Umbilical cord (tissue), 1 donor: ENCODE measurements at regions not wholly inside any gene's neighbourhood (a gene's known extent, or its start where the extent isn't known, plus 50 kb on each side); places are given as distances from the start of the nearest gene placed in this dataset.

ENCODE experiments used
- DNase-seq: peaks from one replicate; pipeline ENCODE4 v3.0.0-alpha.2; 2015; ENCODE audit warnings: low spot score

DNA sequence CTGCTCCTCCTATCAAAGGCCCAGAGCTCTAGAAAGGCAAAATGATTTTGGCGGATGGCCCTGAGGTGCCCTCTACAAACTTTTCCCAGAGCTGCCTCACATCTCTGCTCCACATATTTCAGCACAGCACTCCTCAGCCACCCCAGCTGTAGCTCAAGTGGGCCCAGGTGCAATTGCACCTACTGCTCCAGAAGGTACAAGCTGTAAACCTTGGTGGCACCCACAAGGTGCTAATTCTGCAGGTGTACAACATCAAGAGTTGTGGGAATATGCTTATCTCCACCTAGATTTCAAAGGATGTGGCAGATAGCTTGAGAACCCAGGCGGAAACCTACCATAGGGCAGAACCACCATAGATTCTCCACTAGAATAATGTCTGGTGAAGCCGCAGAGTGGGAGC, 432.2 kb downstream of the TMEM232 start:
- DNase-seq = no peak

DNA sequence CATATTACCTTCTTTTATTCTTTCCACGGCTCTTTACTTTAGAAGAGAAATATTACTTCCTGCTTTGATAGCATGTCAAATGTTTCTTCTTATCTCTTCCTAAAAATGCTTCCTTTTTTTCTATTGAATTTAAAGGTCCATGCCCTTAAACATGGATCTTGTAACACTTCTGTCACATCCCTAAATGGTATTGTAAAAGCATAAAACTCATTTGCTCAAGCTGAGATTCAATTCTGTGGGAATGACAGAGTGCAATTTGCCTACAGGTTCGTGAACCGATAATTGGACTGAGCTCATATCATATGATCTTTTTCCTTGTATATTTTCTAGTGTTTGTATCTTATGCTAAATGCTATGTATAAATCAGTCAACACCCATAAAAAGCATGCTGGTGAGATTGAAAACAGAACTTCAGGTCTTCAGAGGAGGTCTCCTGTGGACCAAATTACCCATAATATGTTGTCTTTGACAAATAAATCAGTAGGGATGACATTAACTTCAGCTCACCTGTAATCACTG, 429.3 kb downstream of the TMEM232 start:
- no peak for DNase-seq

DNA sequence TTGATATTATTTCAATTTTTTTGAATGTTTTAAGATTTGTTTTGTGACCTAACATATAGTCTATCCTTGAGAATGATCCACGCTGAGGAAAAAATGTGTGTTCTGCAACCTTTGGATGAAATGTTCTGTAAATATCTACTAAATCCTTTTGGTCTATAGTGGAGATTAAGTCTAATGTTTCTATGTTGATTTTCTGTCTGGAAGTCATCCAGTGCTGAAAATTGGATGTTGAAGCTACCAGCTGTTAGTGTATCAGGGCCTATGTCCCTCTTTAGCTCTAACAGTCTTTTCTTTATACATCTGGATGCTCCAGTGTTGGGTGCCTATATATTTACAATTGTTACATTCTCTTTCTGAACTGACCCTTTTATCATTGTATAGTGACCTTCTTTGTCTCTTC, 422.3 kb downstream of the TMEM232 start:
- DNase-seq = peak; percentile 87

DNA sequence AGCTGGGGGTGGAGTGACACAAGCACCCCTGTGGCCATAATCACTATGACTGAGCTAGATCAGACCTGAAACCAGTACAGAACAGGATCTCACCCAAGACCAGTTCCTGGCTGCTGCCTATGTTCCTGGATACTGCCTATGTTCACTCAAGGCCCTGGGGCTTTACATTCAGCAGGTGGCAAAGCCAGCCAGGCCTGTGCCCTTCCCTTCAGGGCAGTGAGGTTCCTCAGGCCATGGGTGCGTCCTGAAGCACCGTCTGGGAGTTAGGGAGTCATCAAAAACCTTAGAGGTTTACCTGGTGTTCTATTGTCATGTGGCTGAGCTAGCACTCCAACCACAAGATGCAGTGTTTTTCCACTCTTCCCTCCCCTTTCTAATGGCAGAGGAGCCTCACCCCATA, 419.8 kb downstream of the TMEM232 start:
- no peak for DNase-seq

DNA sequence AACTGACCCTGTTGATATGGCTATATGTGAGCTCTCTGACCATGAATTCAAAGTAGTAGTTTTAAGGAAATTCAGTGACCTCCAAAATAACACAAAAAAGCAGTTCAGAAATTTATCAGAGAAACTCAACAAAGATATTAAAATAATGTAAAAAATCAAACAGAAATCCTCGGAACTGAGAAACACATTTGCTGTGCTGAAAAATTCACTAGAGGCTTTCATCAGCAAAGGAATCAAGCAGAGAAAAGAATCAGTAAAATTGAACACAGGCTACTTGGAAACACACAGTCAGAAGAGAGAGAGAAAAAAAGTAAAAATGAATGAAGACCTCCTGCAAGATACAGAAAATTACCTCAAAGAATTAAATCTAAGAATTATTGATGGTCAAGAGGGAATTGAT, 417.2 kb downstream of the TMEM232 start:
- DNase-seq = no peak

DNA sequence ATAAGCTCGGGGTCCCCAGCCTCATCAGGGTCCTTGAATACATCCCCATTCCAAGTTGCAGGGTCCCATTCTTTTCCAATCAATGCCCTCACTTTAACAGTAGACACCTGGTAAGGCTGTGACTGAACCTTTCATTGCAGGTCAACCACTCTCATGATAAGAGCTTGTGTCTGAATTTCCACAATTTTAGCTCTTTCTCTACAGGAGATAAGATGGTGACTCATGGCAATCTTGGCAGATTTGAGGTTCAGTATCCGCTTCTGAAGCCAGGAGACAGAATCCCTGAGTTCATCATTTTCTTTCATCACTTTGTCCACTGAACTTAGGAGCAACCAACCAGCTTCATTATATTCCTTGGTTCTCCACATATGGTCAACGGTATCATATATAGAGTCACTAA, 409.9 kb downstream of the TMEM232 start:
- DNase-seq = peak; percentile 12

DNA sequence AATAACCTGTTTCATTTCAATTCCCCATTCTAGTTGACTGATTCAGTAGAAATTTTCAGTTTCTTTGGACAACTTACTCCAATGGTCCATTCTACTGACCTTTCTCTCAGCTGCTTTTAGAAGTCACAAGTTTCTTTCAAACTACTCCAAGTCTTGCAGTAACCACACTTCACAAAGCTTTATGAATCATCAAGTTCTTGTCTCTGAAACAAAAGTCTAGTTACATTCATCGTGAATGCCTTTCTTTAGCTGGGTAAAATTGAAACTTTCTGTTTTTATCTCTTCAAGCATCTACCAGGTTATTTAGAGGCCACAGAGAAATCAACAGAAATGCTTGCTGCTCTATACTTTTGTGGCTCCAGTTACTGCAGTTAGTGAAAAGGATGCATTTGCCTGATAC, 405.4 kb downstream of the TMEM232 start:
- DNase-seq = no peak

DNA sequence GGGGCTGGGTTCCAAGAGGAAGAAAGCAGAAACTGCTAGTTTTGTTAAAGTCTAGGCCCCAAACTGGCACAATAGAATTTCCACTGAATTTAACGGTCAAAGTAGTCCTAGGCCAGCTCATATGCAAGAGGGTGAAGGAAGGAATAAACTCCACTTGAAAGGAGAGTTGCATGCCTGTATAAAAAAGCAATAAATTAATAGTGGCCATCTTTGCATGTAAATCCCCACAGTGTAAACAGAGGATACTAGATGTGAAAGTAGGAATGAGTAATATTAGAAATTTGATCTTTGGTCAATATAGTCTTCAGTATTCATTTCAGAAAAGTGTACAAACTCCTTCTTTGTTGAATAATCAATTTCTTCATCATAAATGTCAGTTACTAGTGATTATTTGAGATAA, 403.1 kb downstream of the TMEM232 start:
- no peak for DNase-seq

DNA sequence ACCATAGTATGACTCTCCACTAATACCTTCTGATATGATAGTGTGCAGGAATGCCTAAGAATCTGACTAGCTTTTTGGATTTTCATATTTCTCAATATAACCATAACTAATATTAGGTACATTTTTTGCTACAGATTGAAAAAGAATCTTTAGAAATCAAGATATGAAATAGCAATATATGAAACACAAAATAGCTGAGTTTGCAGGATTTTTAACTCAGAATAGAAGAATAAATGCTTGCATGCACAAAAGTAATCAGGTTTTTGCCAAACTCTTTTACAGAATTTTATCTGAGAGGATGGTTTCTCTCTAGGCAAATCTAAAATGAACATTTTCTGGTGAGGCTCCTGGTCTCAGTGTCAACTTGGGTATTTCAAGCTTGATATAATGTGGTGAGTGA, 402.6 kb downstream of the TMEM232 start:
- DNase-seq = no peak

DNA sequence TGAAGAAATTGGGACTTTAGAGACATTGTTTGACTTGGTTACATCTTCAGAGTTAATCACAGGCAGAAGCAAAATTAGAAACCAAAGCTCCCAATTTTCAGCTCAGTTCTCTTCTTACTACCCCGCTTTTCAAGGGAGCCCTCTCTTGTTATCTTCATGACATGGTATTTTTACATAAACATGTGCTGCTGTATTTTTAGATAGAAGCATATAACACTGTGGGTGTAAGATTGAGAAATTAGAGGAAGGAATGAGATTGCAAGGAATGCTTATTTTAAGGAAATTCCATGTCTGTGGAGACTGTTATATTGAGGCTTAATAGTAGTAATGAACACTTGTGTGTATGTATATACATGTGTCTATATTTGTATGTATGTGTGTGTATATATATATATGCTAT, 401.6 kb downstream of the TMEM232 start:
- DNase-seq = no peak

DNA sequence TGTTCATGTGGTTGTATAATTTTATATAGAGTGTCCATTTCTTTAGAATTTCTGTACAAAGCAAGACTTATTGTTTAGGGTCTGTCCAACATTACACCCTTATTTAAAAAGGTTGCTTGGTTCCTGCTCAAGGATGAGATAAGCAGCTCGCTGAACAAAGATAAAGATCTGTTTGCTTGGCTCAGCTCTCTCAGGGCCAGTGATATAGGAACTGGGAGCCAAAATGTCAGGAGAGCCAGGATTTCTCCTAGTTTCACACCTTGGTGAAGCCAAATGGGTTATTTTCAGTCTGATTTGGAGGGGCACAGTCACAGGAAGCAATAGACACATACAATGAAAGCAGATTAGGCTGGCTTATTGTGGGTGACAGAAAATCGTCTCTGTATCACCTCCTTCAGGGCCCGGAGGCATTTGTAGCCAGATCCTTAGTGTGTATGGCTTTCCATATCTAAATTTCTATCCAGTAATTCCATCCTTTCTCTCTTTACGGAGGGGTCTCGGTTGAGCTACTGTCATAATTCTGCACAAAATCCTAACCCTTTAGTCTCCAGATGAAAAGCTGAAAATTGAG, 396.4 kb downstream of the TMEM232 start:
- DNase-seq = no peak

DNA sequence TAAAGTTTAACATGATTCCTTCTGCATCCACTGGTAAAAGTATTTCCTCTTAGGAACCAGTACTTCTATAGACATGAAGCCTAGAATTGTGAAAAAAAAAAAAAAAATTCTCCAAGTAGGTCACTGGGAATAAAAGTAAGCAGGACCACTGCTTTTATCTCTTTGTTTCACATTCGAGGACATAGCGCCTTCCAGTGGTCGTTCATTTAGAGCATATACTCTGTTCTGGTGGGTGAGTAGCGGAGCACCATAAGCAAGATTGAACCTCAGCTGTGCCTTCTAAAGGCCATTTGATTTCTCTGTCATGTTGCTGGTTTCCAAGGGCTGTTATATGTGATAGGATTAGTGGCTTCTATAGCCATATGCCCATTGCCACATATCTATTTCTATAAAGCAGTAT, 393.1 kb downstream of the TMEM232 start:
- peak; percentile 56 for DNase-seq

DNA sequence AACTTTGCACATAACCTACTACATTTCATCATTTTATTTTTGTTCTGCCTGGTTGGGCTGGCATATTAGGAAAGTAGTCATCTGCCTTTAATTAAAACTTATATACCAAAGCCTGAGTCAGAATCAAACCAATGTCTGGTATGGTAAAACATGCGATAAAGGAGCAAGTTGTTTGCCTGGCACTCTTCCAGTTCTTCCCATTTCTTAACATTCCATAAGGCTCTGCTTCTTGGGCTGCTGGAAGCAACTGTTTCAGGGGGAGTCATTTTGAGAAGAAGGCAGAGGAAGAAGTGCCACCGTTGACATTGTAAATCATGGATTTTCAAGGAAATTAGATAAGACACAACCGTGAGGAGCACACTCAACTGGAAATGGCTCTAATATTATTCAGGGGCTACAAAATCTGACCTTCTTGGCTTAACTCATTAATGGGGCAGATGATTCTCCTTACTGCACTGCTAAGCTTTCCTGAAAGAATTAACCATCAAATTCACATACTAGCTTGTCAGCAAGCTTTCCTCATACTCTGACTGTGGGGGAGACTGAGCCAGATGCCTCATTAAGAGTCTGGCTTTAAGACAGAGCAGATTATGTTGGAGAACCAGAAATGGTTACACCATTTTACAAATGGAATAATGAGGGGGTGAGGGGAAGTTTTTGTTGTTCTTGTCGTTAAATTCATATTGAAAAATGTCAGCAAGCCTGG, 391.0 kb downstream of the TMEM232 start:
- DNase-seq = peak; percentile 85

DNA sequence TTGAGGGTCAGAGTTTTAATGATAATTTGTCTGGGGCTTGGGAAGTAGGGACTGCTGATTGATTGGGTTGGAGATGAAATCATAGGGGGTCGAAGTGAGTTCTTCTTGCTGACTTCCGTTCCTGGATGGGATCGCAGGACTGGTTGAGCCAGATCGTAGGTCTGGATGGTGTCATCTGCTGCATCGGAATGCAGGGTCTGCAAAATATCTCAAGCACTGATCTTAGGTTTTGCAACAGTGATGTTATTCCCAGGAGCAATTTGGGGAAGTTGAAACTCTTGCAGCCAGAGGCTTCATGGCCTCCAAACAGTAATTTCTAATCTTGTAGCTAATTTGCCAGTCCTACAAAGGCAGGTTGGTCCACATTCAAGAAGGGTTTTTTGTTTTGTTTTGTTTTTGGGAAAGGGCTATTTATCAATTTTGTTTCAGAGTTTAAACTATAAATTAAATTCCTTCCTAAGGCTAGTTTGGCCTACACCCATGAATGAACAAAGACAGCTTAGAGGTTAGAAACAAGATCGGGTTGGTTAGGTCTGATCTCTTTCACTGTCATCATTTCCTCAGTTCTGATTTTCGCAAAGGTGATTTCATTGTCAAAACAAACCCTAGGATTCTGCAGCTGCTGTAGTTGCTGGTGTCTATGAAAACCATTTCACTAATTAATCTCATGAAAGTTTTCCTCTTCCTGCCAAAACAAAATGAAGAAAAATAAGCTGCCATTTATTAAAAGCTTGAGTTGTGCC, 388.0 kb downstream of the TMEM232 start:
- peak; percentile 87 for DNase-seq

DNA sequence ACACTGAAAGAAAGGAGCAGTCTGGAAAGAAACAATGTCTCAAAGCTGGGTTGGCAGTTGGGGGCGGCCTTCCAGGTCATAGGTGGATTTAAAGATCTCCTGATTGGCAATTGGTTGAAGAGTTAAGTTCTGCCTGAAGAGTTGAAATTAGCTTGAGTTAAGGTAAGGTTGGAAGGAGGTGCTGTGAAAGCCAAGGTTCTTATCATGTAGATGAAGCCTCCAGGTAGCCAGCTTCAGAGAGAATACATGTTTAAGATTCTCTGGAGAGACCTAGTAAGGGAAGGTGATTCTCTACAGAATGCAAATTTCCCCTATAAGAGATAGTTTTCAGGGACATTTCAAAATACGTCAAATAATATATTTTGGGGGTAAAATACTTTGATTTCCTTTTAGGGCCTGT, 387.1 kb downstream of the TMEM232 start:
- no peak for DNase-seq

DNA sequence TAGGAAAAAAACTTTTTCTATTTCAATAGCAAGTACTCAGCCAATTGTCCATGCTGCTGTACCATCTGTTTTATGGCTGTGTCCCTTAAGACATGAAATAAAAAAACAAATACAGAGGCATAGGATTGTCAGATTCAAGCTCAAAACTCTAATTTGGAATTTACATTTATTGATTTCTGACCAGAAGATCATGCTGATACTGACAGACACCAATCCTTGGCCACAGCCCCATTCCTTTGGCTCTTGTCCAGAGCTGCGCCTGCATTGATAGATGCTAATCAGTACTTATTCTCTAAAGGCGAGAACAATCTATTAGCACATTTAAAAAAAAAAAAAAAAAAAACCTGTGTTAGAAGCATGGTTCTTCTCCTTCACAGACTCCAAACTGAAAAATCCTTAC, 384.6 kb downstream of the TMEM232 start:
- no peak for DNase-seq

DNA sequence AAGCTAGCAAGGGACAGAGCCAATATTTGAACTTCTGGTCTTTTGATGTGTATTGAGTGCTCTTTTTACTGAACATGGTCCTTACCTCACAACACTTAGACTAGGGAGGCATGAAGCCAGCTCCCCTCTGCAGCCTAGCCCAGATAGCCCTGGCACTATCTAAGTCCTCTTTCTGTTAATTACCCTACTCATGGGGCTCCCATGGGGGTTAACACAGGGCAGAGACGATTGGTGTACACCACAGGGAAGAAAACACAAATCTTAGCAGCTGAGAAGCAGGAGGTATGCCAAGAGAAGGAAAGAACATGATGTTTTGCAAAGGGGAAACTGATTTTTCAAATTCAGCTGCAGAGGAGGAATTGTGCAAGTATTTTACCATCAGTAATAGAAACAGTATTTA, 383.8 kb downstream of the TMEM232 start:
- DNase-seq = no peak

DNA sequence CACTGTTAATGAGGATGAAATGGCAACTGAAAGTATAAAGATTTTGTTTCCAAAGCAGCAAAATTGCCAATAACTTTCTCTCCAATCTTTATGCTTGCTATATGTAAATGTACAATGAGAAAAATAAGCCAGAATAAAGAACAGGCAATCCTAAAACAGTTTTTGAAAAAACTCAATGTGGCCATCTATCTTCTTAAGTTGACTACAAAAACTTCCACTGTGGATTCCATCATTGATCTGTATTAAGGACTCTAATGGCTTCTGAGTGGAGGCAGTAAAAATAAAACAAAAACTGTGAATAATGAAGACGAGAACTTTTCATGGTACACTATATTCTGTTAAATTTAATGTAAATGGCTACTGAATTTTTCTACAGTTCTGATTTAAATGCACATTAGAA, 382.9 kb downstream of the TMEM232 start:
- DNase-seq = no peak

DNA sequence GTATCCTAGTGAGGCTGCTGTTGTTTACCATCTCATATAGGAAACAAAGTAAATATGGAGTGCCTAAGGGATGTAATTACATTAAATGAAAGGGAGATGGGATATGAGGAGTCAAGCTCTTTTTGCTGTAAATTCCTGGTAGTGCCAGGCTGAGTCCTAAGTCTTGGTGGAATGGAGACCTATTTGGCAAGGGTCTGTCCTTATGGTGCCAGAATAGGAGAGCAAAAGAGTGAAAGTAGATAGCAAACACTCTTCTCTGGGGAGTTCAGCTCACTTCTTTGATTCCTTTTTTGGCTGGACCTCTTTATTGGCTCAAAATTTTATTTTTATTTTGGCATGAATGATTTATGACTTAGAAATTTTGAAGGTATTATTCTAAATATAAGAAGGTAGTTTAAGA, 380.8 kb downstream of the TMEM232 start:
- no peak for DNase-seq

DNA sequence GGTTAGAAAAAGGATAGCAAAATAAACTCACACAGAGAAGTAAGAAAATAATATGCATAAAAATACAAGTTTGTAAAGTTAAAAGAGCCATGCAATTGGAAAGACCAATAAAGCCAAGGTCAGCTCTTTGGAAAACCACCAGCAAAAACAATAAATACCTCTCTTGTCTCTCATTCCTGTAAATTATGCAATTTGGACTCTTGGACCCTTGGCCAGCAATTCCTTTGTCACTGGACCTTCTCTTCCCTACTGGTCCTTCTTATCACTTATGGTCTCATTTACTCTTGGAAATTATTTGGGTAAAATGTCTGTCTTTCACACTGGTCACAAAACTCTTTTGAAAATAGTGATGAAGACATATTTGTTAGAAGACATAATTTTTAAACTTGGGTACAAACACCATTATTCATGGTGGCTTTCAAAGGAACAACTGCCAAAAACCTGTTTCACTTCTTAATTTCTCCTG, 379.5 kb downstream of the TMEM232 start:
- DNase-seq = no peak

DNA sequence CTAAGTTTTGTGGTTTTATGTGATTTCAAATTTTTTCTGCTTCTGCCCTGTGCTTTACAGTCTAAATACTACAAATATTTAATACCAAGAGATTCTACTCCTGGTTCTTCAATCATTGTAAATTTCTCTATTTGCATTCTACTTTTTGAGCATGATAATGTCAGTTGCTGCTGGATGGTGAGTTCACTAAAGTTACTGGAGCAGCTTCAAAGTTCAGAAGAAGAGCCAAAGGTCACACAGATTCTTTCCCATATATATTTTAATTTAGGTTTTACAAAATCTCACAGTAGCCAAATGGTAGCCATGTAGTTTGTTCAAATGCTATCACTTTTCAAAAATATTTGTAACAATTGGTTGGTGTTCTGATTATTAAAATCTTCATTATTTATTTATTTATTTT, 378.7 kb downstream of the TMEM232 start:
- no peak for DNase-seq

DNA sequence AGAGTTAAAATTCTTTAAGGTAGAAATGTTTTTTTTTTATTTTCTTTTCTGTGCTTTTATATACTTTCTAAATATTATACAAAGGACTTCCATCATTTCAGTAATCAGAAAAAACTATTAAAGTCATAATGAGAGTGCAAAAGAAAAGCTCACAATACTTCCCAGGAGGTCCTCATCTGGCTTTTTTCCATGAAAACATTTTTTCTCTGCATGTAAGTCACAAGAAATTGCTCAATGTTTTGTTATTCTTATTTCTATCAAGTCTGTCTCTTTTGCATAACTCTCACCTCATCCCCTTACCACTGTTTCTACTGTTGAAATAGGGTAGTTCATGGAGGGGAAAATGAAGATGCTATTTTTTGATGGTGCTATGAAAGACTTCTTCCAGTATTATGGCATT, 375.0 kb downstream of the TMEM232 start:
- no peak for DNase-seq

DNA sequence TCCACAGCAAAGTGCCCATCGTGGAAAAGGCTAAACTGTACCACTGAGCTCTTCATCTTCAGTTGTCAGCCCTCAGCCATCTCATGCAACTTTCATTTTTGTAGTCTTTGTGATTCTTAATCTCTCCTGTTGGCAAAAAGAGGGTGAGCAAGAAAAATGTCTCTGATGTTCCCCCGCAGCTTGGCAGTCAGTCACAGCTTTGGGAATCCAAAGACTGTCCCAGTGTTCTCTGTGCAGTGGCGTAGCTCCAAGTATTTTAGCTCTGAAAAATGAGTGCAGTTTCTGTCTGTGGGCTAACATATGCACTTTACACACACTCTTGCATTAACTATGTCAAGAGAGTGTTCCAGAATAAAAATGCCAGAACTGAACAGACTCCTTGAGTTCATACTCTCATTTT, 372.2 kb downstream of the TMEM232 start:
- peak; percentile 41 for DNase-seq
